ENCODE measurements at regions not wholly inside any gene's neighbourhood (a gene's known extent, or its start where the extent isn't known, plus 50 kb on each side); places are given as distances from the start of the nearest gene placed in this dataset.

- Histone ChIP-seq H3K27me3 (no peaks in the 10 kb centered on the region), H3K27ac (no peak overlapping the region), H3K4me1 (ENCODE audit: insufficient read depth) (no peaks in the 10 kb centered on the region), H3K36me3 (no peaks in the 10 kb centered on the region), H3K9me3 (no peaks in the 10 kb centered on the region), H3K4me3 (no peak overlapping the region)
- no peak for DNase-seq
- intact Hi-C loops (cut with DNase I): no loop called here
- TF ChIP-seq EP300 (IDR thresholded peaks at IDR 0.05): no peak
- TF ChIP-seq CTCF (IDR thresholded peaks at IDR 0.05): no peak
- TF ChIP-seq POLR2A (IDR thresholded peaks at IDR 0.05): no peak
- 80 to 85% (median 81%) methylated on average over 3 of the region's 3 CpGs for WGBS, 3 donors
Observed at GRCh38 chr21:27582948-27583430, 616.1 kb upstream of the ADAMTS5 start.

GRCh38 chr21:27582246-27582947 lies 615.5 kb upstream of the ADAMTS5 start:
- 94 to 98% (median 97%) methylated on average over 2 of the region's 2 CpGs for WGBS, 3 donors
- Histone ChIP-seq H3K9me3 (no peaks in the 10 kb centered on the region), H3K4me3 (no peak overlapping the region), H3K4me1 (ENCODE audit: insufficient read depth) (no peaks in the 10 kb centered on the region), H3K27ac (no peak overlapping the region), H3K36me3 (no peaks in the 10 kb centered on the region), H3K27me3 (no peaks in the 10 kb centered on the region)
- intact Hi-C loops (cut with DNase I): no loop called here
- no peak for DNase-seq
- TF ChIP-seq CTCF (IDR thresholded peaks at IDR 0.05) (no peak), POLR2A (IDR thresholded peaks at IDR 0.05) (no peak), EP300 (IDR thresholded peaks at IDR 0.05) (no peak)

GRCh38 chr21:27581168-27581567 lies 614.3 kb upstream of the ADAMTS5 start:
- no peak for DNase-seq
- H3K27me3 ChIP-seq: no peaks in the 10 kb centered on the region
- TF ChIP-seq POLR2A (IDR thresholded peaks at IDR 0.05) (no peak), EP300 (IDR thresholded peaks at IDR 0.05) (no peak), CTCF (IDR thresholded peaks at IDR 0.05) (no peak)
- H3K36me3 ChIP-seq: no peaks in the 10 kb centered on the region
- no peaks in the 10 kb centered on the region for H3K4me1 ChIP-seq (ENCODE audit: insufficient read depth)
- intact Hi-C loops (cut with DNase I): no loop called here
- H3K4me3 ChIP-seq: no peak overlapping the region
- H3K9me3 ChIP-seq: no peaks in the 10 kb centered on the region
- no peak overlapping the region for H3K27ac ChIP-seq
- 86 to 97% (median 95%) methylated on average over 4 of the region's 4 CpGs for WGBS, 3 donors

GRCh38 chr21:27580276-27580675 lies 613.4 kb upstream of the ADAMTS5 start:
- H3K9me3 ChIP-seq: no peaks in the 10 kb centered on the region
- intact Hi-C loops (cut with DNase I): no loop called here
- TF ChIP-seq EP300 (IDR thresholded peaks at IDR 0.05) (no peak), CTCF (IDR thresholded peaks at IDR 0.05) (no peak), POLR2A (IDR thresholded peaks at IDR 0.05) (no peak)
- no peak for DNase-seq
- H3K4me3 ChIP-seq: no peak overlapping the region
- WGBS, 3 donors: 94 to 98% (median 96%) methylated on average over 1 of the region's 1 CpG
- H3K27me3 ChIP-seq: no peaks in the 10 kb centered on the region
- no peaks in the 10 kb centered on the region for H3K4me1 ChIP-seq (ENCODE audit: insufficient read depth)
- no peaks in the 10 kb centered on the region for H3K36me3 ChIP-seq
- H3K27ac ChIP-seq: no peak overlapping the region
